GM21529 (cell line): ENCODE measurements at regions not wholly inside any gene's neighbourhood (a gene's known extent, or its start where the extent isn't known, plus 50 kb on each side); places are given as distances from the start of the nearest gene placed in this dataset.
"Not testable (repeated sequence)": the region's sequence is repeated elsewhere in the genome, so short reads cannot be mapped to it uniquely, and the experiment has no call there.

Source experiments
- ATAC-seq: cut with Tn5 transposase; IDR thresholded peaks from one replicate; pipeline ENCODE4 v1.9.1; 2021; ENCODE audit not compliant: unreplicated experiment

DNA sequence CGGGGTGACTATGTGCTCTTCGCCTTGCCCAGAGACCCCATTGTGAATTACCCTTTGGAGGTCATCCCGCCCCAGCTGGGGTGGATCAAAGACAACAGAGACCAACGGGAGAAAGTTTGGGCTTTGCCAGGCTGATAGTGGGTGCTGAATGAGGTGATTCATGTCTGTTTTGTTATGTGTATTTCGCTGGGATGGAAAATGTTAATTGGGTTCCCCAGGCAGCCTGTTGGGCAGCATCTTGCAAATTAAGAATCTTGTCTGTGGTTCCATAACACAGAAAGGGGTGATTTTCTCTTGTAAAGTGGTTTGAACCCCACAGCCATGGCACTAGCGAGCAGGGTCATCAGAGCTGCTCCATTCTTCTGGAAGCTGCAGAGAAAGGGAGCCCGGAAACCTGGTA, 63.1 kb upstream of the UNC93A start:
- no peak for ATAC-seq

DNA sequence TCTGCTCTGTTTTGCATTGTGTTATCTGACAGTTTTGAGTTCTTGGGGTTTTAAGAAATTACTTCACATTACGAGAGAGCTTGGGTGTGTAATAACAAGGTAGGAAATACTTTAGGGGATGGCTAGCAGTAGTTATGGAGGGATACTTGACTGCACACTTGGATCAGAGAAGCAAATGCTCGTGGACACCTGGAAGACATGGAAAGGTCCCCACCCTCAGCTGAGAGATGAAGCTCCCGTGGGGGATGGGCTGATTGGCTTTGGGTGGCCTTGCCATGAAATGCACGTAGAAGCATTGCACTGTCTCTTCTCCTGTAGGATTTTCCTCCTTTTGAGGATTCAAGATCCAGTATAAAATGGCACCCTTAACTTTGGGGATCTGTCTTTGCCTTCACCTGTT, 61.5 kb upstream of the UNC93A start:
- ATAC-seq = no peak

DNA sequence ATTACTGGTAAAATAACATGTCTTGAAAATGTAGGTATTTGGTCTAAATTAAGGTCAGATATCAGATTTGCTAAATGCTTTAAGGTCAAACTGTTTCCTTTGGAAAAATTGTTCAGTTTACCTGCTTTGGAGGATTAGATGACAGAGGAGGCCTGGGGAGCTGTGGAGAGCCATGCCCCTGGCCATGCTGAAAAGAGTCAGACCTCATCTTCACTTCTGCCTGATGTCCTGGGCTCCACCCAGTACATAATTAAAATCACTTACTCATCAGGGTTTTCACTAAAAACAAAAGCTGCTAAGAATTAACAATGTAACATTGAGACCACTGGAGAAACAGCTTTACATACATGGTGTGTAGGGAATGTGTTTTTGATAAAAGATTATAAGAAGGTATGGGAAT, 60.8 kb upstream of the UNC93A start:
- ATAC-seq = no peak

DNA sequence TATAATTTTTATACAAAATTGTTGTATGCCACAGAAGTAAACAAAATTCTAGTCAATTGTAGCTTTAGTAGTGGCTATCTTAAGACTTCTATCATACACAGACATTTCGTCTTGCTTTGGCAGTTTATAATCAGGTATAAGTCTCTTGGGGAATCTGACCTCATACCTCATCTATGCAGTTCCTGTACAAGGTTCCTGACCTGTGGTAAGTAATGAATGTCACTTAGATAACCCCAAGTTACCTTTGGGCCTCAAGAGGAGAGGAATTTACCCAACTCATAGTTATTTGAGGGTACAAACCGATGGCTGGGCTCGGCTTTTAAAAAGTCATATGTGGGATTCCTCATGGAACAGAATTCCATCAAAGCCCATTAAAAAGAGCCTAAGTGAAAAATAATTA, 58.8 kb upstream of the UNC93A start:
- no peak for ATAC-seq

DNA sequence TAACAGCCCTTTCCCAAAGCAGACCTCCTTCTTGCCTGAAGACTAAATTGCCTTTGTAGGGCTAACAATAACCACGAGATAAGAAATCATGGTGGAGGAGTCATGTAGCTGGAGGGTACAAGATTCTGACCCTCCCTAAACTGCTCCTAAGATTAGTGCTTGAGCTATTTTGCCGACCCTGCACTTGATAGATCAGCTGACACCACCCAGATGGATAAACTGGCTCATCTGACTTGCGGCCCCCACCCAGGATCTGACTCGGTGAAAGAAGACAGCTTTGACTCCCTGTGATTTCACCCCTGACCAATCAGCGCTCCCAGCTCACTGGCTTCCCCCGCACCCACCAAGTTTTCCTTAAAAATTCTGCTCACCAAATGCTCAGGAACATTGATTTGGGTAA, 57.6 kb upstream of the UNC93A start:
- no peak for ATAC-seq

DNA sequence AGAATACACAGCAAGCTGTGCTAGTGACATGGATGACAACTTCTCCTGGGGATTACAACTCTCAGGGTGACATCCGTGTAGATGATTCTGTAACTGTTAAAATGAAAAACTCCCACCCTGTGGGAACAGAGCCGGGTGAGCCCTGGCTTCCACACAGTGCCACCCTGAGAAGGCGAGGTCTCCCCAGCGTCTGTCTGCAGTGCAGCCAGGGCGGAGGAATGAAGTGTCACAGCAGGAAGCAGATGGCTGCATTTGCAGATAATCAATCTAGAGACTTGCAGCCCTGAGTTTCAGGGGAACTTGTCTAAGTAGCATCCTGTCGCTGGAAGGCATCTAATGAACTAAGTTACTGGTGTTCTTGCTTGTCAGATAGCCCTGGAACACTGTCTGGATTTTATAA, 56.5 kb upstream of the UNC93A start:
- ATAC-seq = not testable (repeated sequence)

DNA sequence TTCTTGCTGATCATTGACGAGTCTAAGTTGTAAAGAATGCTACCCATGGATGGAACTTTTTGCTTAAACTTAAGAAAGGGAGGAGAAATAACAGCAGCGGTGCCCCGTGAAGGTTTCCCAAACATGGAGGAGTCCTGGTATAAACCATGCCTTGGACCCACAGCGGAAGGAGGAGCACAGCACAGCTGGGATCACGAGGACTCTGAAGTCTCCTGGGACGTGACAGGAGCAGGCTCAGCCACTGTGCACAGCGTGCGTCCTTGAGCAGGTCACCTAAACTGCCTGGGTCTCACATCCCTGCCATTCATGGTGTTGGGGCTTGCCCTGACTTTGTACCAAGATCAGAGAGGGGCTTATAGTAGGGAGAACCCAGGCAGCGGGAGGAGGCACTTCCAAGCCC, 56.1 kb upstream of the UNC93A start:
- no peak for ATAC-seq

DNA sequence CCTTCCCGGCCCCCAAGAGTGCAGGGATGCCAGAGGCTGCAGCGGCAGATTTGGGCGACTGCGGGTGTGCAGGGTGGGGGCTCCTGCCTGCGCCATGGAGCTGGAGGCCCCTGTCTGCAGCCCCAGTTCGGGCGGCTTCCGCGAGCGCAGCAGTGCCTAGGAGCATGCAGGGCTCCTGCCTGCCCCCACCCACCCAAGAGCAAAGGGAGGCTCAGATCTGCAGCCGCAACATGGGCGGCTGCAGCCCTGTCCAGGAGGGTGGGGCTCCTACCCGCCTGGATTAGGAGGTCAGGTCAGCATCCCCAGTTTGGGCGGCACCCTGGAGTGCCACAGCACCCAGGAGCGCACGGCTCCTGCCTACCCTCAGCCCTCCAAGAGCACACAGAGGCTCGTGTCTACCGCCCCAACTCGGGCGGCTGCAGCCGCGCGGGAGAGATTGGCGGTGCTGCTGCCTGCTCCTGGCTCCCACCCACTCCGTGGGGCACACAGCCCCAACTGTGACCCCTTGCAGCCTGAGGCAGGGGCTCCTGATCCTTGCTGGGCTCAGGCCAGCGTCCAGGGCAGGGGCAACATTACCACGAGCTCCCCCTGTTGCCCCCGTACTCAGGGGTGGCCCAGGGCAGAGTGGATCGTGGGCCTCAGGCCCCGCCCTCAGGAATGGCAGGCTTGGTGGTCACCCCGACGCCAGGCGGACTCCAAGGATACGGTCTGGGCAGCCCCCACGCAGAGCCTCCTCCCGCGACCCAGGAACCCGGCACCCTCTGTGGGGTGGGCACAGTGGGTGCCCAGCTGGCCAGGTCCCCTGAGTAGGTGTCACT, 55.5 kb upstream of the UNC93A start:
- ATAC-seq = no peak

DNA sequence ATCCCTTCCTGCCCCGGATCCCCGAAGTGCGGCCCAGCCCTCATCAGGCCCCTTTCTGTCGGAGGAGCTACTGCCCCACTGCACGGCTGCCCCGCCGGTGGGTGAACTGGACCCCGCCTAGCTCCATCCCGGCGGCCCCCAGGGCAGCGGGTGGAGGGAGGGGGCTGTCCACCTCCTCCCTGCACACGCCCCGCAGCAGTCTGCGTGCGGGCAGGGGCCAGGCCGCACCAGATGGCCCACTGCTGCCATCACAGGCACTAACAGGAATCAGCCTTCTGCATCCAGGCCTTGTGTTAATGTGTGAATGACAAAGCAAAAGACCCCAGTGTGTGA, 54.9 kb upstream of the UNC93A start:
- no peak for ATAC-seq

DNA sequence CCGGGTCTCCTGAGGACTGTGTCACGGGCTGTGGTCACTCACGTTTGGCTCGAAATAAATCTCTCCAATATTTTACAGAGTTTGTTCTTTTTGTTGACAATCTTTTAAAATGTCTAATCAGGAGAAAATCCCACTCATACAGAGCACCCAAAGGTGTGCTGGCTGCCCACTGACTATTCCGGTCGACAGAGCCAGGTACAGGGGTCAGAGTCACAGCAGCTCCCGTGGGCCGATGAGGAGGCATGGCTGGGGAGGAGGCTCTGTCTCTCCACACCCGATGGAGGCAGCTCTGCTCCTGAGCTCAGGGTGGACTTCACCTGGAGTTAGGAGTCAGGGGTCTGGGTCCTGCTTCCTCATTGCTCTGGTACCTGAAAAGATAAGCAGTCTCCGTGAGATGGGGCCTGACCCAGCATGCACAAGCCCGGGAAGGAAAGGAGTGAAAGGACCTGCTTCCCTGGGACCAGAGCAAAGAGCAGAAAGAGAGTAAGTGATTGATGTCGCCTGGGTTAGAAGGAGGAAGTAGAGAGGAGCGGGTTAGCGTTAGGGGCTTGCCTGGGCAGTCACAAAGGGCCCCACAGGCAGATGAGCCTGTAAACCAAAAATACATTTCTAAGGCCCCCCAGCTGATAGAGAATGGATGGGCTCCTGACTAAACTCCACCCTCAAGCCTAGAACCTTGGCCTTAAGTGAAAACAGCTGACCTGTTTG, 53.5 kb upstream of the UNC93A start:
- ATAC-seq = no peak

DNA sequence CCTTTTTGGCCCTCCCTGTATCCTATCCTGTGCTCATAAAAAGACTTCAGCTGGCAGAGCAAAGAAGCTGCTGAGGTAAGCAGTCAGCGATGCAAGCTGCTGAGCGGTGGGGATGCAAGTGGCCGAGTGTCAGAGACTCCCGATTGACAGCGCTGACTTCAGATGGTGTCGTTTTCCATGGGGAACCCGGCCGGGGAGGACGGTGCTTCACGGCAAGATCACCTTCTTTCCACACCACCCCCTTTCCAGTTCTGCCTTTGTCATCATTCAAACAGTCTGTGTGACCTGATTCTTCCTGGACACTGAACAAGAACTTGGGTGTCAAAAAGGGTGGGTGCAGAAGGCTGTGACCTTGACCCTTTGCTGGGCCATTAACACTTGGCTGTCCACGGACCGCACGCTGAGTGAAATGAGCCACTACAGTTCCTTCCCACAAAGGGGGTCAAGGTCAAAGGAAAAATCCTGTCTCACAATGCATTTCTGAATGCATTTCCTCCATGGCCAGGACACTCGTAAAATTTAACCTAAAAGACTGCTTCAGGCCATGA, 52.9 kb upstream of the UNC93A start:
- no peak for ATAC-seq

DNA sequence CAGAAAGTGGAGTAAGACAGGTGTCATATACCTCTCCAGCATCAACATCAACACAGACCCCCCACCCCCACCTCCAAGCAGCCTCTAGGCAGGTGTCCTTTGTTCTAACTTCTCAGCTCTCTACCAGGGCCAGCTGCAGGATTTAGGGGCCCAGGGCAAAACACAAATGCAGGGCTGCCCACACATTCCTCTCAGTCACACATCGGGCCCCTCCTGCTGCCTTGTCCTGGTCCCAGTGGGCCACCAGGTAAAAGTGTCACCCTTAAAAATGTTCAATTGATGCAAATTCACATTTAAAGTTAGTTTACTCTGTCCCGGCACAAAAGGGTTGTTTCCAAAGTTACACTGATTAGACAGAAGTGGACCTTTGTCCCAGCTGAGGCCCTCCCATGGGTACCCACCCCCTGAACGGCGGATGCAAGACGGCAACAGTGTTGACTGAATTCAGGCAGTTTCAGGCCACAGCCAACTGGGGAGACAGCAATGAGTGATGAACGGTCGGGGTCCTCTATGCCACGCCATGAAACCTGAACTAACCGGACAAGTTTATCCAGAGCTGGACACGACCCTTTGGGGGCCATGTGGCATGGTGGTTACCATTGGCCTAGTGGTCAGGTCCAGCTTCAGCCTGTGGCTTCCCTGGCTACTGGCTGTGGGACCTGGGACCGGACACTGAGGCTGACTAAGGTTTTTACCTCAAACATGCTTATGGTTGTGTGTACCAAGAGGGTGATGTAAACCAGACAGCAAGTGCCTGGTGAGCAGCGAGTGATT, 52.2 kb upstream of the UNC93A start:
- no peak for ATAC-seq

DNA sequence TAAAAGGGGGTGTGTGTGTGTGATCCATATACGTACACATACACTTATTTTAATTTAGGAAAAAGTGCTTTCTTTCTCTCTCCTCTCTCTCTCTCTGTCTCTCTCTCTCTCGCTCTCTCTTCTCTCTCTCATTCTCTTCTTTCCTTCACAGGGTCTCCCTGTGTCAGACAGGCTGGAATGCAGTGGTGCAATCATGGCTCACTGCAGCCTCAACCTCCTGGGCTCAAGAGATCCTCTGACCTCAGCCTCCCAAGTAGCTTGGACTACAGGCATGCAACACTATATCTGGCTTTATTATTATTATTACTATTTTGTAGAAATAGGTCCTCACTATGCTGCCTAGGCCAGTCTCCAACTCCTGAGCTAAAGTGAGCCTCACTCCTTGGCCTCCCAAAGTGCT, 51.6 kb upstream of the UNC93A start:
- not testable (repeated sequence) for ATAC-seq

DNA sequence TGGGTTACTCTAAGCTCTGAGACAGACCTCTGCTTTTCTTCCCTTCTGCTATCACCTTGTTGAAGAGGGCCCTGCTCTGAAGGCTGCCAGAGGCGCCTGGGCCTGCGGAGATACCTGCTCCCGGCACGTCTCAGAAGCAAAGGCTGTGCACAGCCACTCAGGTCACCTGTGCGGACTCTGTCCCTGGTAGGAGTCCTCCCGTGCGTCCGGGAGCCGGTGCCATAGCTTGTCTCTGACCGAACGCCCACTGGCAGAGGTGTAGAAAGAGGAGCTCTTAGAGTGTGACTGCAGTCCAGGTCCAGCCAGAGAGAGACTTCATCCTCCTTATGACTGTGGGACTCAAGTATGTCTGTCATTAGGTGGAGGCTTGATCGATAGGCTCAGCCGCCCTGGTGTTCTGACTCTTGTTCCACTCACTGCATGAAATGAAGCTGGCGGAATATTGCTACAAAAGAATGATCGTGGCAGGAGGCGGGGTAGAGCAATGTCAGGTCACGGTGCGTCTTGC, 51.0 kb upstream of the UNC93A start:
- ATAC-seq = no peak
